NT2/D1 (cell line): ENCODE measurements at regions not wholly inside any gene's neighbourhood (a gene's known extent, or its start where the extent isn't known, plus 50 kb on each side); places are given as distances from the start of the nearest gene placed in this dataset.

ENCODE experiments used
- SUZ12 ChIP-seq: IDR thresholded peaks from 2 replicates; pipeline ENCODE4 v1.6.1; 2011; ENCODE audit not compliant: insufficient read length, insufficient read depth; ENCODE audit errors: extremely low read depth
- YY1 ChIP-seq: IDR thresholded peaks from 2 replicates; pipeline ENCODE4 v1.6.1; 2011; ENCODE audit not compliant: insufficient read length, insufficient read depth
- ZNF274 ChIP-seq: IDR thresholded peaks from 2 replicates; pipeline ENCODE4 v1.6.1; 2011; ENCODE audit warnings: mild to moderate bottlenecking, low read depth, low read length

GRCh38 chr22:48575618-48576332 lies 1251.9 kb downstream of the BRD1 start:
- TF ChIP-seq YY1 (no peak), ZNF274 (no peak), SUZ12 (no peak)
